ENCODE measurements at regions not wholly inside any gene's neighbourhood (a gene's known extent, or its start where the extent isn't known, plus 50 kb on each side); places are given as distances from the start of the nearest gene placed in this dataset.

DNA sequence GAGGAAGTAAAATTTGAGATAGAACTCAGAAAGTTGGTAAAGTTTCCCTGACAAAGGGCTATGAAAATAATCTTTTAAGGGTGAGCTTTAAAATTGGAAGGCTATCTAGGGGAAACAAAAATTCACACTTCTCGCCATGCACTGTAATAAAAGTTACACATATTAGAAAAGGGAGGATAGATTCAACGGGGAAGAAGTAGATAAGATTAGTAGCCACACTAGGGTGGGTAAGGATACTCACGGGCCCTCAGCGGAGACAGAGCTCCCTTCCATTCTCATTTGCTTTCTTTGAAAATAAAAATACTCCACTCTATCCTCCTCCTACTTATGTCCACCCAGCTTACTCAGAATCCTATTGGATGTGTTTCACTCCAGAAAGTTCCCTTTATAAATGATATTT is 691.3 kb upstream of the NR2F2 start:
- no peak for DNase-seq

DNA sequence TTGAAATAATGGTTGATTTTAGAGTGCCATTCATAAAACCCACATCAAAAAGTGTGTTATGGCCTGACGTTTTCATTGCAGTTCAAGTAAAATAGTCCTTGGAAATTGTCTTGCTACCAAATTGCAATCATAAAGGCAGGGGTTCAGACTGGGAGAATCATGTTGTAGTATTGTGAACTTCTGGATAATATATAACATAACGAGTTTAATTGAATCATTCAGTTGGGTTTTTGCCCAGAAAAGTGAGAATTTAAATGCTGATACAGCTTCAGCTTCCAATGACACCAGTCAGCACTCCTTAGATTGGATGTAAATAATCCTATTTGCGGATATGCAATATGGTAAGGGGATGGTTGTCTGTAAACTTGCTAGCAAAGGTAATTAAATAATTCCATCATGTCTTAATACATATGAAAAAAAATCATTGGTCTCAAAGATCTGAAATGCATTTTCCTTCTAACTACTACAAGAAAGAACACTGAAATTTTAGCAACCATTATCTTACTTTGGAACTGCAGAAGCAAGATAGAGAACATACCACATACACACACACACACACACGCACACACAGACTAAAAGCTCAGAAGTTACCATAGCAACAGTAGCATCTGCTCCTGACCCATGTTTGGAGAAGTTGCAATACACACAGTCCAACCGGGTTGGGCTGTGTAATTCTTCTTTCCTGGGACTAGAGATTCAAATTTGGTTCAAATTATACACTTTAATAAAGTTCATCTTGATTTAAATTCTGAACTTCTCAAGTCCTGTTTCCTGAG is 686.2 kb upstream of the NR2F2 start:
- DNase-seq = no peak

DNA sequence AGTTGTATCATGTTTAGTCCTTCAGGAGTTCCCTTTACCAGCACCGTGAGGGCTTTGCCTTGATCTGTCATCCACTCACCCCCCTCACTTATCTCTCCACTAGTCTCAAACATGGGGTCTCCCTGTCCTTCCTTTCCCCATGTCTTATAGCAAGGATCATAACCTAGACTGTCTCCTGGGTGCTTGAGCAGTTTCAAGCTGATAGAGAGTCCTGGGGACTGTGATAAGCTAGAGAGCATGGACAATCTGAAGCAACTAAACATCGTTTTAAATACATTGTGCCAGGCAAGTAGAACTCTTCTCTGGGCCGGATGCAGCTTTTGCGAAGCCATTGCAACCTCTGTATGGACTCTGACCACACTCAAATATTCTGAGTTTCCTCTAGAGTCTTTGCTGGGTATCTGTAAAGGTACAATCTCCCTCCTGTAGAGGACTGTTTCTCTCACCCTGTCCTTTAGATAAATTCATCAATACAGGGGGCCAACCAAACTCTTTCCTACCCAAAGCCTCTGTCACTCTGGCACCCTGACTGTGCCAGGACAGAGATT is 684.6 kb upstream of the NR2F2 start:
- DNase-seq = no peak

DNA sequence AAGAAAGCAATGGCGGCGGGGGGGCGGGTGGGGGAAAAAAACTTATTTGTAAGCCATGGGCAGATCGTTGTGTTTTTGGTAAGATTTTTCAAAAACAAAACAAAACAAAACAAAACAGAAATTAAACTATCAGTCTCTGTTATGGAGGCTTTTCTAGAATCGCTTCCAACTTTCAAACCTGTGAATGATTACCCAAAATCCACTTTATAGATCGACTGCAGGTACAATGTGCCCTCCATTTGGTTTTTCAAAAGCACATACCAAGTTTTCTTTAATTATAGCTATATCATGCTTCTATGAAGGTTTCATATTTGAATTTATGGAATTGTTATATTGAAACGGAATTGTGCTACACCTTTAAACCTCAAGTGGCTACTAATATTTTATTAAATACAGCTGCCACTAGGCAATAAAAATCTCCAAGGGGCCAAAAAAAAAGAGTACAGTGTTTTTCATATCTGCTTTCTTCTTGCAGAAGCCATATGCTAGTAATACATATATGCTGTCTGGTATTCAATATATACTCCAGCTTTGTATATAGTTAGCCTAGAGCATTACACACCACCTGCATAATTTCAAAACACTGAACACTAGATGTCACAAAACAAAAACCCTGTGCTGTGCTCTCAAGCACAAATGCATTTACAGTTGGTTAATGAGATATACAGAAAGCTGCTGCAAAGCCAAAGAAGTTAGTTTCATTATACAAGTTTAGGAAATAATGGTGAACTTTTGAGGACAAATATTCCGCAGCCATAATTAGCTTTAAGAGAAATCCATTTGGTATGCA is 683.8 kb upstream of the NR2F2 start:
- no peak for DNase-seq

DNA sequence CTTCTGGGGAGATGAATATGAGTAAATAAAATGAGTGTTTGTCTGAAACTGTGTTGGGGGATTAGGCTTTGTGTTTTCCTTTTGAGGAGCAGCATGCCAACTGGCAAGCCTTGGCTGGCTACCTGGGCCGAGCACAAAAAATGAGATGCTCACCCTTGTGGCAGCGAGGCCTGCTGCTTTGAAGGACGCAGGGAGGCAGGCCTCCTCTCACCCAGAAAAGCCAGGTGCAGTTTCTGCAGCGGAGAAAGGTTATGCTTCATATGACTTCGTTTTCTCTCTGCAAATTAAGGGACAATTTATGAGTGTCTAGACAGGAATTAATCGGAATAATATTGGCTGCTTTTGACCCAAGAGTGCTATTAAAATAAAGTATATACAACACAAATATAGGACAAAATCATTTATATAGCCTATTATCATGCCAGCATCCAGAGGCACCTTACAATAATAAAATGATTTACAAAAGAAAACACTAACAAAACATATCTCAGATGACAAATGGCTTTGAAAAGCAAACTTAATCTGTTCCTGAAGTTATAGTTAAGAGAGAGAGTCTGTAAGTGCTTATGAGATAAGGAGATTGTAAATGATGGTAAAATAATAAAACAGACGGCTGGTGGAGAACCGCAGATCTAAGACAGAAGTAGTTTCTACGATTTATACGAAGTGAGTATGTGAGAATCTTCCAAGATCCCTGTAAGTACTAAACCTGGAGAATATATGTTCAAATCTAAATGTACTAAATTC is 682.8 kb upstream of the NR2F2 start:
- DNase-seq = no peak

DNA sequence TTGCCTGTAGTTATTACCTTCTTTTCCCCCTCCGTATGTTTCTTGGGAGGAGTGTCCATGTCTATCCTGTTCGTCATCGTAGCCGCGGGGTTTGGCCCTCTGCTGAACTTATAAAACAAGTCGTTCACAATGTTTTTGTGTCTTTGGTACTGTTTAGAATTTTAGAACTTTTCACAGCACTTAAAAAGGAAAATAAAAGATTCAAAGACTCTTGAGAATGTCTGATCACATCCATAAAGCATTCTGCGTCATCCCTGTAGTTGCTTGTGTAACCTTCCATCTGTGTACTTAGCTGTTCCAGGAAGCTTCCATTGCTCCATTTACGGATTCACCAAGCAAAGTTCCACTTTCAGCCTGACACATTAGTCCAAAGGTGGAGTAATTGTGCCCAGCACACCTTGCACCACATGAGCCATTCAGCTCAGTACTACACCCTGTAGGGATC is 677.1 kb upstream of the NR2F2 start:
- DNase-seq = no peak

DNA sequence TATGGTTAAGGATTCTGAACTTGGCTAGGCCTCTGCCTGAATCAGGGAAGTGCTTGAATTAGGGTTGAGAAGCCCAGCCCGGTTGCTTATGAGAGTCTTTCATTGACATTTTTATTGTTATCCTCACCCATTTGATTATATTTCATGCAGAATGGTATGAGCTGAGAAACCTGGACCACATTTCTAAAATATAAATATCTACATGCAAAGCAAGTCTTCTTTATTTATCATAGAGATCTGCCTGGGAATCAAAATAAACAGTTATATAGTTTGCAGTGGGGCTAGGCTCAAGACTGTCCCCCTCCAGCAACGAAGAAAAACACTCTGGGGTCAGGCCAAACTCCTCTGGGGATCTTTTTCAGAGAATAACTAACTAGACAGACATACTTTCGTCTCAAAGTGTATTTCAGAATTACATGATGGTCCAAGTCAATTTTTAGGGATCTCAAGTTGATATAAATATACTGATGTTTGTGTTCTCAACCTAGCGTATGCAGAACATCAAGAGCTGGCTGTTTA is 675.4 kb upstream of the NR2F2 start:
- no peak for DNase-seq

DNA sequence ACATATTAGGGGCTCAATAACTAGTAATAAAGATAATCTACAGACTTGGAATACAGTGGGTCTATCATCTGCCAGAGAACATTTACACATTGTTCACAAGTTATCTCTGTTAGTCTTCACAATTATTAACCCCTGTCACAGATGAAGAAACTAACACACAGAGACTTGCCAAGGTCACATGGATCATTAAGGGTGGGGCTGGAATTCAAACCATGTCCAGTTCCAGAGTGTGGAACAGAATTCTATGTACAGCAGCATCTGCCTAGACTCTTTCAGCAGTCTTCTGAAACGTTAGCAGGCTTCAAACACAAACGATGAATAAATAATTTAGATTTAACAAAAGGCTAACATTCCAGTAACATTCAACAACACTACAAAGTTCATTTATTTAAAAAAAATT is 673.9 kb upstream of the NR2F2 start:
- DNase-seq = no peak

DNA sequence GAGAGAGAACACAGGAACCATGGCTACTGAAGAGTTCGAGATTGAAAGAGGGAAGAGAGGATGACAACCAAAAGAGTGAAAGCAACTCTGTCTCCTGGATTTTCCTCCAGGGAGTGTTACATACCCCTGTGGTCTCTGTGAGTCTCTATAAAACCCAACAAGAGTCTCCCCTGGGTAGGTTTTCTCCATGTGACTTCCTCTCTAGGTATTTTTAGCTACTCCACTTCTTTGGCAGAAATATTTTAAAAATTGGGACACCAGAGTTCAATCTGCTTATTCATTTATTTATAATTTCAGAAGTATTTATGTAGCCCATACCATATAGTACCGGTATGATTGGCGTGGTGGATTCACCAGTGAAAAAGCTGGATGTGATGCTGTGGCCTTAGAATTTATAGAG is 671.7 kb upstream of the NR2F2 start:
- no peak for DNase-seq

DNA sequence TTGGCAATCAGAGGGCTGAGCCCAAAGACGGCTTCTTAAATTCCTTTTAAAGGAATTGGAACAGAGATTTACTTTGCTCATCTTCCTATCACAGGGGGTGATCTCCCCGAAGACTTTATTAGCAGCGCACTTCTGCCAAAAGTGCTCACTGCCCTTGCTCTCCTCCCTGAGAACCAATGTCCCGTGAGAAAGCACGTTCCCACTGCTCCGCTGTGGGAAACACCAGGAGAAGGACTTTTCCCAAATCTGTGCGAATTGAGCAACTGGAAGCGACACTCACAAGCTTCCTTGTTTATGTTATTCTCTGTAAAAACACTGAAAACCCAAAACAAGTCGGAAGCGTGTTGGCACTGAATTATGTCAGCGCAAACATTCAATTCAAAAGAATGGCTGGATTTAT is 670.8 kb upstream of the NR2F2 start:
- DNase-seq = no peak

DNA sequence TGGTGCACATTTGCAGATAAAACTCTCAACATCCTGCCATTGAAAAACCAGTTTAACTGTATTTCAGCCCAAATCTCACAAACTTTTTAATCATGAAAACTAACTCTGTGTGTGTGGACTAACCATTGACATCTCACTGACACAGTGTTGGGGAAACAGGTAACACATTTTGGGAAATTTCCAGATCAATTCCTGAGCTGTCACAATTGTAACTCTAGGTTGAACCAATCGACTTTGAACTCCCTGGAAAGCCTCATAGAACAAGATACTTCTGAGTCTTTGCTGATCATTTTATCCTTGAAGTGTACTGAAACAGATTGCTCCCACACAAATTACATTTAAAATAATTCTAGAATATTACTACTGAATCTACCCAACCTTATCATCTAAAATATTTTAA is 667.9 kb upstream of the NR2F2 start:
- no peak for DNase-seq

DNA sequence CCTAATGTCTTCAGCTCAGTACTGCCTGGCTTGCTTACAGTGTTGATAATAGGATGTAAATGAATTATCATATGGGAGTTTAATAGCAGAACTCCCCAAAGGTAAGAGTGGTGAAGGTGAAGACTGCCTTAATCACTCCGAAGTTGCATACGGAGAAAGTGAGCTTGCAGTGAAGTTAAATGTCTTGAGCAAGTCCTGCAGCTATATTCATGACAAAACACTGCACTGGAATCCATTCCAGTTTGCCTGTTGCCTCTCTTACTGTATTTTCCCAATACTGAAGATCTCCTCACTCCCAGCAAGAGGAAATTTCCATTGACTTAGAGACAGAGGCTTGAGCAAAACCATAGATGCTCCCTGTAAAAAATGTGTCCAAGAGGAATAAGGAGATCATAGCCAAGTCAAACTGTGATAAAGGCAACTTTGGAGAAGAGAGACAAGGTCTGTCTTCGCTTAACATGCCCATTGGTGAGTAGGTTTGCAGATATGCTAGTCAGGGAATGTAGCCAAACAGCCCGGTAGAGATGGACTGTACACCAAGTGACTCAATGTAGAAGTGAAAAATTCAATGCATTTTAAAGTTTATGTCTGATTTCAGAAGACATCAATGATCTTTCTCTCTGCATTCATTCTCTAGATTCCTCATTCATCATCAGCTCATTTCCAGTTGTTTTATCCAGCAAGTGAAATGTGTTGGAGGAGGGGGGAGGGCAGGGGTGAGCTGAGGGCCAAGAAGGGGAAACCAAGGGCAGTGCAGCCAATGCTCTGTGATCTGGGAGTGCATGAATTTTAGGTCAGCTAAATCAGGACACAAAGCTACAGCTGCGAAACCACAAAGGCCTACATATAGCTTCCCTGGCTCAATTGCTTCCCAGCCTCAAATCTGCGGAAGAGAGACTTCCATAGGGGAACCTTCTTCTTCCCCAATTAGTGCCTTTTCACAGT is 667.1 kb upstream of the NR2F2 start:
- DNase-seq = no peak

DNA sequence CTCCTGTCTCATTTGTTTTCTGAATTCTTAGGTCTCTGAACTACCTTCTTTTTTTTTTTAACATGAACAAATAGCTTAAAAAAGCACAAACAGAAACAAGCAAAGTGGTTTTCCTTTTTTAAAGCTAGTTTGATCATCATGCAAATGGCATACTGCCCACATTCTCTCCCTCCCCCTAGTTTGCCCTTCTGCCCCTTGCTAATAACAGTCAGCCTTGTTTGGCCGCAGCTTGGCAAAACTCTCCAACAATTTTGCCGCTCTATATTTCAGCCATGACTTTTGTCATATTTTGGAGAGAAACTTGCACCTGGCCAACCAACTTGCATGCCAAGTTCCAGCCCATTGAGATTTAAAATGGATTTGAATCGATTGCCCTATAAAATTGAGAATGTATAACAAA is 666.0 kb upstream of the NR2F2 start:
- DNase-seq = no peak

DNA sequence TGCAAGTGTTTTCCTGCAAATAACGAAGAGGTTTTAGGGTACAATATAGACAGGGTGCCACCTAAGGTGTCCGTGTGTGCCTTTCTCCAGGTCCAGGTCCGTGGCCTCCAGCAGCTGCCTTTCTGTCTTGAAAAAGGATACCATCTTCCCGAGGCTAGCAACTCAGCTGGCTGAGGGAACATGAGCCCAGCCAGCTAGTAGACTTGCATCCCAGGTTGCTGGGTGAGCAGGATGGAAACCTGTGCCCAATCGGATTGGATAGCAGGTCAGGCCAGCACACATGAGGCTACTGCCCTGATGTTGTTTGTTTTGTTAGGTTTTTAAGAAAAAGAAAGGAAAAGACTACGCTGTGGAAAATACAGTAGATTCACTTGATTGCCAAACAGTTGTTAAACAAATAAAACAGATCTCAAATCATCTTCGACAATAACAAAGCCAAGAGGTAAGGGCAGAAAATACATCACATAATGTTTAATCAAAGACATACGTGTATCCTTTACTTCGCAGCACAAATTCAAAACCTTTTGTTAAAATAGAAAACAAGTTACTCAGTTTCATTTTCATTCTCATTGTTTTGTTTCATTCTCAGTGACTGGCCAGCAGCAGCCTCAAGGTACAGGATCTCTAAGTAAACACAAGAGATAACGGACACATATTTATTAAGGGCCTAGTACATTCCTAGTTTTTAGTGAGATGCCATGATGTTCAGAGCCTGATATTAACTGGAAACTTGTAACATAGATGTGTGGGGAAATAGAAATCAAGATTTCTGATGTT is 661.2 kb upstream of the NR2F2 start:
- no peak for DNase-seq

DNA sequence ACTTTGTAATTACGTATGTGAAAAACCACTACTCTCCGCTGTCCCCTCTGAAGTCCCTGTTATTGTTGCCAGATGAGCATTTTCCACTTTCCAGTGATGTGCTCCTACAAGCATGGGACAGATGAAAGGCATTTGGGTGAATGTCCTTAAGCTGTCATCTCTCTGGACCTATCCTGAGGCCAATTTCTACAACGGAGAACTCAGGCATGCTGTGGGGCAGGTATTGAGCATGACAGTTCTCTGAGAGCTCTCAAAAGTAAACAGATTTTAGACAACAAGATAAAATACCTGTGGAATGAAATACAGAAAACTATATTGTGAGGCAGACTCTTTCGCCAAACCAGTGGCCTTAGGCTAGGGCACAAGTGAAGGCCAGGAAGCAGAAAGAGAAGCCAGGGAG is 656.5 kb upstream of the NR2F2 start:
- no peak for DNase-seq

DNA sequence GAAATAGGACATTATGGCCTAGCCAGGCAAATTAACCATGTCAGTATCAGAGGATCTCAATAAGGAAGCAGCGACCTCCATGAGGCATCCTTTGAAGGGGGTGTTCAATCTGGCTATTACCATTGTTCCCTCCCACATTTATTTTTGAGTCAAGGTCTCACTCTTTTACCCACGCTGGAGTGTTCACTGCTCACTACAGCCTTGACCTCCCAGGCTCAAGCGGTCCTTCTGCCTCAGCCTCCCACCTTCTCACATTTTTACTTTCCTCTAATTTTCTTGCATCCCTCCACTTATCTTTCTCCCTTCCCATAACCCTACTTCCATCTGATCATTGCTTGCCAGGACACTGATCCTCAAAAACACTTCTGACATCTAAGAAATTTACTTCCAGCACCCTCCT is 654.0 kb upstream of the NR2F2 start:
- no peak for DNase-seq

DNA sequence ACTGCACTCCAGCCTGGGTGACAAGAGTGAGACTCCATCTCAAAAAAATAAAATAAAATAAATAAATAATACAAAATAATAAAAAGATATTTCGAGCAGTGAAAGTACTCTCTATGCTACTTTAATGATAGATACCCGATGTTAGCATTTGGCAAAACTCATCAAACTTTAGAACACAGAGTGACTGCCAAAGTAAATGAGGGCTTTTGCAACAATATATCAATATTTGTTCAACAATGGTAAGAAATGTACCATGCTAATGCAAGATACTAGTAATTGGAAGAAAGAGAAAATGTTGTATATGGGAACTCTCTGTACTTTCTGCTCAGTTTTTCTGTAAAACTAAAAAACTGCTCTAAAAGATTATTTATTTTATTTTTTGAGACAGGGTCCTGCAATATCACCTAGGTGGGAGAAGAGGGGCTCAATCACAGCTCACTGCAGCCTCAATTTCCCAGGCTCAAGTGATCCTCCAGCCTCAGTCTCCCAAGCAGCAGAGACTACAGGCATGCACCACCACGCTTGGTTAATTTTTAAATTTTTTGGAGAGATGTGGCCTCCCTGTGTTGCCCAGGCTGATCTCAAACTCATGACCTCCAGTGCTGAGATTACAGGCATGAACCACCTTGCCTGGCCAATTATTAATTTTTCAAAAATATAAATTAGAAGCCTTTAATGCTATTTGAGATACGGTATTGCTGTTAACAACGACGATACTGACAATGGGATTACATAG is 650.5 kb upstream of the NR2F2 start:
- DNase-seq = no peak

DNA sequence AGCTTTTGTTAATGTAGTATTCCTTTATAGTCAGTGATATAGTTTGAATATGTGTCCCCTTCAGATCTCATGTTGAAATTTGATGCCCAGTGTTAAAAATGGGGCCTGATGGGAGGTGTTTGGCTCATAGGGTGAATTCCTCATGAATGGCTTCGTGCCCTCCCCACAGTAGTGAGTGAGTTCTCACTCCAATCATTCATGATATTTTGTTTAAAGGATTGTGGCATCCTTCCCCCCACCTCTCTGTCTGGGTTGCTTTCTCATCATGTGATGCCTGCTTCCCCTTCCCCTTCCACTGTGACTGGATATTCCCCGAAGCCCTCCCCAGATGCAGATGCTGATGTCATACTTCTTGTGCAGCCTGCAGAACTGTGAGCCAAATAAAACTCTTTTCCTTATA is 649.8 kb upstream of the NR2F2 start:
- DNase-seq = no peak

DNA sequence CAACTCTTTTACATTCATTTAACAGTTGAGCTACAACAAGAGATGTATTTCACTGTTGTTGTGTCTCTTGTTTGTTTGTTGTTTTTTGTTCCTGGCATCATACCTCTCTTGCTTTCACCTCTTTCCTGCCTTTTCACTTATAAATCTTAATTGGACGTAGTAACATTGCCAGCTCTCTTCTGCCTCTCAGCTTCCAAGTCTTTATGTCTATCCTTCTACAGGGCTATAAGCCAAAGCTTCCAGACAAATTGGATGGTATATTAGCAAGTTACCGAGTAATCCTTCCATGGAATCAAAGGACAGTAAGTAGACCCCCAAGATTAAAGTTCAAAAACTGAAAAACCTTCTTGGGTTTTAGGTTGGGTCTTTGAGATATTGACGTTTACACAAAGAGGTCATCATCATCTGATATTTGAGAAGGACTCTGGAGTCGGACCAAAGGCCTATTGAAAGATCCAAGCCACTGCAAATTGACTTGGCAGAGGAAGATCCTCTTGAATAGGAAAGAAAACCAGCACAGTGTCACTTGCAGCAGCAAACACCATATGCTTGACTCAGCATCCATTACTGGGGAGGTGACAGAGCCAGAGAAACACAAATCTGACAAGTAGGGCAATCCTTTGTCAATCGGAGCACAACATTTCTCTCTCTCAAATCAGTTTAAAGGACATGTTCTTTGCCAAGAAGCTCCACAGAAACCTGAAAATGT is 648.5 kb upstream of the NR2F2 start:
- DNase-seq = no peak

DNA sequence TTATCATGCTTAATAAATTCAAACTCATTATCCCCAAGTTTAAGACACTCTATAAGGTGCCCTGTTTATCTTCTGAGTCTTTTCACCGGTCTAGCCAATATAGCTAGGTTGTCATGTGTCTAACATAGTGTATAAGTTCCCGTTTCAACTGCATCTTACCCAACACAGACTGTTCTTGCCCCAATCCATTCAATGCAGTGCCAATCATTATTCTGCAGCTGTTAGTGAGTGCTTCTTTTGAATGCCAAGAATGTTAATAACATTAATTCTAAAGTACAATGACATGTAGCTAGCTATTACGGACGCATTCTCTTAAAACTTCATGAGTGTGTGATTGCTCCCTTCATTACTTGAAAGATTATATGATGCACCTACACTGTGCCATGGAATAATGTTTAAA is 646.4 kb upstream of the NR2F2 start:
- DNase-seq = no peak
